HG03432 (cell line): ENCODE measurements at regions not wholly inside any gene's neighbourhood (a gene's known extent, or its start where the extent isn't known, plus 50 kb on each side); places are given as distances from the start of the nearest gene placed in this dataset.
"Not testable (repeated sequence)": the region's sequence is repeated elsewhere in the genome, so short reads cannot be mapped to it uniquely, and the experiment has no call there.

Experiments
- ATAC-seq: cut with Tn5 transposase; IDR thresholded peaks from one replicate; pipeline ENCODE4 v1.9.1; 2021; ENCODE audit warnings: mild to moderate bottlenecking, moderate library complexity; ENCODE audit not compliant: unreplicated experiment

- not testable (repeated sequence) for ATAC-seq
Measured at GRCh38 chr6:104676679-104677078, 183.0 kb downstream of the HACE1 start.

- not testable (repeated sequence) for ATAC-seq
Measured at GRCh38 chr6:104675161-104675560, 184.6 kb downstream of the HACE1 start.

- ATAC-seq, result not testable (repeated sequence)
Measured at GRCh38 chr6:104673078-104673477, 186.6 kb downstream of the HACE1 start.

- not testable (repeated sequence) for ATAC-seq
Measured at GRCh38 chr6:104671591-104671891, 188.2 kb downstream of the HACE1 start.

GRCh38 chr6:104670834-104671590, 188.7 kb downstream of the HACE1 start:
- ATAC-seq, result not testable (repeated sequence)

- ATAC-seq, result no peak
Measured at GRCh38 chr6:104669483-104669882, 190.2 kb downstream of the HACE1 start.

- no peak for ATAC-seq
Measured at GRCh38 chr6:104656235-104656634, 203.5 kb downstream of the HACE1 start.

- ATAC-seq, result no peak
Measured at GRCh38 chr6:104653781-104654180, 205.9 kb downstream of the HACE1 start.

GRCh38 chr6:104648347-104648746, 211.4 kb downstream of the HACE1 start:
- ATAC-seq, result no peak

- no peak for ATAC-seq
Measured at GRCh38 chr6:104644848-104645247, 214.9 kb downstream of the HACE1 start.

GRCh38 chr6:104642871-104643270, 216.8 kb downstream of the HACE1 start:
- ATAC-seq, result no peak

- ATAC-seq, result no peak
Measured at GRCh38 chr6:104640761-104641160, 219.0 kb downstream of the HACE1 start.

GRCh38 chr6:104640150-104640700, 219.5 kb downstream of the HACE1 start:
- ATAC-seq, result peak; percentile 23

GRCh38 chr6:104639668-104640067, 220.1 kb downstream of the HACE1 start:
- ATAC-seq, result peak; percentile 94

GRCh38 chr6:104638841-104639290, 220.9 kb downstream of the HACE1 start:
- no peak for ATAC-seq

GRCh38 chr6:104633125-104633524, 226.6 kb downstream of the HACE1 start:
- no peak for ATAC-seq

- no peak for ATAC-seq
Measured at GRCh38 chr6:104632588-104632987, 227.1 kb downstream of the HACE1 start.

- no peak for ATAC-seq
Measured at GRCh38 chr6:104630955-104631354, 228.8 kb downstream of the HACE1 start.

- ATAC-seq, result no peak
Measured at GRCh38 chr6:104630522-104630921, 229.2 kb downstream of the HACE1 start.

GRCh38 chr6:104629826-104630225, 229.9 kb downstream of the HACE1 start:
- no peak for ATAC-seq

- ATAC-seq, result no peak
Measured at GRCh38 chr6:104625536-104625935, 234.2 kb downstream of the HACE1 start.

GRCh38 chr6:104623052-104623690, 236.5 kb downstream of the HACE1 start:
- peak; percentile 79 for ATAC-seq
